ENCODE measurements at regions not wholly inside any gene's neighbourhood (a gene's known extent, or its start where the extent isn't known, plus 50 kb on each side); places are given as distances from the start of the nearest gene placed in this dataset.

GRCh38 chr11:64457416-64458010 is 98.2 kb upstream of the SLC22A11 start:
- no peak for DNase-seq (ENCODE audit: low read depth in 2 of 2)

DNA sequence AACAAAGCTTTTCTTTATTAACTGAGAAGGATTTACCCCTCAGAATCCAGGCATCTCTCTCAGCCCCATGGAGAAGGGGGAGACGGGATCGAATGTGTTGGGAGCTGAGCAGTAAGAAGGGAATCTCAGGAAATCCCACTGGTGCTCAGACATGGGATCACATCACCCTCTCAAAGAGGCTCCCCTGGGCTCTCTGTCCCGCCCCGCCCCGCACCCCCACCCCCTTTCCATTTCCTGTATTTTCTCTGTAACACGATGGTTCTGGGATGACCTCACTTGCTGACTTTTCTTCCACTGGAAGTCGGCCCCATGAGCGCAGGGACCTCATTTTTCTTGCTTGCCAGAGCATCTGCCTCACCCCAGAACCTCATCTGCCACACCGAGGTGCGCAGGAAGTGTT is 96.7 kb upstream of the SLC22A11 start:
- DNase-seq (ENCODE audit: low read depth in 2 of 2) = no peak

DNA sequence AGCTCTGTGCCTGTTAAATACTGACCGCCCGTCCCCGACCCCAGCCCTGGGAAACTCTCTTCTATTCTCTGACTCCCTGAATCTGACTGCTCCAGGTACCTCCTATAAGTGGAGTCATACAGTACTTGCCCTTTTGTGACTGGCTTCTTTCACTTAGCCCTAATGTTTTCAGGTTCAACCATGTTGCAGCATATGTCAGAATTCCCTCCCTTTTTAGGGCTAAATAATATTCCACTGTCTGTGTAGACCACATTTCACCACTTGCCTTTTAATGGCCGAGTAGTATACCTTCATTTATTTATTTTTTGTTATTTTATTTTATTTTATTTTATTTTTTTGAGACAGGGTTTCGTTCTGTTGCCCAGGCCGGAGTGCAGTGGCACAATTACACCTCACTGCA is 96.1 kb upstream of the SLC22A11 start:
- no peak for DNase-seq (ENCODE audit: low read depth in 2 of 2)

- no peak for DNase-seq (ENCODE audit: low read depth in 2 of 2)
These were observed 94.7 kb upstream of the SLC22A11 start for GRCh38 chr11:64461081-64461480.

DNA sequence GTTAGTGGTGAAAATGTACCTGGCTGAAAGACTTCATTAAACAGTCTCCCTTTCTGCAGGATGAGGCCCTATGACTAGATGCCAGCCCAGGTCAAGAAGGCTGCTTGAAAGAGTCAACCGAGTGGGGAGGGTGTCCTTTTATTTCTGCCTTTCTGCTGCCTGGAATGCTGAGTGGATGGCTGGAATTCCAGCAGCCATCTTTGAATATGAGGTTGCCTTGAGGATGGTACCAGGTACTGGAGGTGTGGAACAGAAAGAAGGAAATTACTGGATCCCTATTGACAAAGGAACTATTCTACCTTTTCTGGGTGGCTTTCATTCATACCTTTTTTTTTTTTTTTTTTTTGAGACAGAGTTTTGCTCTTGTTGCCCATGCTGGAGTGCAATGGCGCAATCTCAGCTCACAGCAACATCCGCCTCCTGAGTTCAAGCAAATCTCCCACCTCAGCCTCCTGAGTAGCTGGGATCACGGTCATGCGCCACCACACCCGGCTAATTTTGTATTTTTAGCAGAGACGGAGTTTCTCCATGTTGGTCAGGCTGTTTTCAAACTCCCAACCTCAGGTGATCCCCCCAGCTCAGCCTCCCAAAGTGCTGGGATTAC is 89.5 kb upstream of the SLC22A11 start:
- no peak for DNase-seq (ENCODE audit: low read depth in 2 of 2)

GRCh38 chr11:64469288-64469687 is 86.5 kb upstream of the SLC22A11 start:
- DNase-seq (ENCODE audit: low read depth in 2 of 2) = no peak

DNA sequence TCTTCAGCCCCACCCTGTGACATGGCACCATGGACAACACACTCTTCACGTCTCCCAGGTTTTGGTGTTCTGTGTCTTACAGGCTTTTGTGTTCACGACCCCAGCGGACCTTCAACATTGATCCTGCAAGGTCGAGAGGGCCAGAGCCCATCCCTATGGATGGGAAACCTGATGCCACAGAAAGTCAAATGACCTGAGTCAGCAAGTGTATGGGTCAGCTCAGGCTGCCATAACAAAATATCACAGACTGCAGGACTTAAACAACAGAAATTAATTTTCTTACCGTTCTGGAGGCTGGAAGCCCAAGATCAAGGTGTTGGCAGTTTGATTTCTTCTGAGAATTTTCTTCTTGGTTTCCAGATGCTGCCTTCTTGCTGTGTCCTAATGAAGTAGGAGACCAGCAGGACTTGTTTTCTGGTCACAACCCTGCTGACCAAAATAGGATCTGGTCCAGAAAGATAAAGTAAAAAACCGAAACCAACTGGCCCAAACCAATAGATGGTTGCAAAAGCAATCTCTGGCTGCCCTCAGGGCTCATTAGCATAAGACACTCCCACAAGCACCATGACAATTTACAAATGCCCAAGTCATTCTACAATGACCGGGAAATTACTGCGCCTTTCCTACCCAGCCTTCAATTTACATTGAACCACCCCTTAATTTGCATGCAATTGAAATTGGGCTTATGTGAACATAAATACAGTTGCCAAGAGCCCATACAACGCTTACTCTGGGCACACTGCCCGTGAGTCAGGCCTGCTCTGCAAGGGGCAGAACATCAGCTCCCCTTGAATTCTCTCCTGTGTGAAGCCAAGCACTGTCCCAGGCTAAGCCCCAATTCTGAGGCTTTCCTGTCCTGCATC is 82.9 kb upstream of the SLC22A11 start:
- DNase-seq (ENCODE audit: low read depth in 2 of 2) = no peak

- no peak for DNase-seq (ENCODE audit: low read depth in 2 of 2)
These were observed 81.1 kb upstream of the SLC22A11 start for GRCh38 chr11:64474680-64475079.

- DNase-seq (ENCODE audit: low read depth in 2 of 2) = no peak
These were observed 80.6 kb upstream of the SLC22A11 start for GRCh38 chr11:64475145-64475544.

GRCh38 chr11:64476881-64477280 is 78.9 kb upstream of the SLC22A11 start:
- DNase-seq (ENCODE audit: low read depth in 2 of 2) = no peak

GRCh38 chr11:64477675-64478074 is 78.1 kb upstream of the SLC22A11 start:
- DNase-seq (ENCODE audit: low read depth in 2 of 2) = no peak

DNA sequence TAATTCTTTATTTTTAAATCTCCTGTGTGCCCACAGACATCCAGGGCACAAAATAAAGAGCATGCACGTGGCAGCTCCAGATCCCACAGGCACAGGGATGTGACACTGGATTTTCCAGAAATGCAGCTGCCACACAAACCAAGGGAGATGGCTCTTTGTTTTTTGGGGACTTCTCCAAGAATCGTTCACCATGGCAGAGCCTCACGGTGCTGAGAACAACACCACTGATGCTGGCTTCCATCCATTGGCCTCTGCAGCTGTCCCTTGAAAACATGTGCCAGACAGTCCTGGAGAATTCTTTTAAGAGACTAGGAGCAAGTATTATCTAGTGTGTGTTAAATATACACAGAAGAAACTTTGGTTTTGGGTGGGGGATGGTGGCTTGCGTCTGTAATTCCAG is 73.2 kb upstream of the SLC22A11 start:
- DNase-seq (ENCODE audit: low read depth in 2 of 2) = no peak

- DNase-seq (ENCODE audit: low read depth in 2 of 2) = no peak
These were observed 71.3 kb upstream of the SLC22A11 start for GRCh38 chr11:64484191-64485022.

DNA sequence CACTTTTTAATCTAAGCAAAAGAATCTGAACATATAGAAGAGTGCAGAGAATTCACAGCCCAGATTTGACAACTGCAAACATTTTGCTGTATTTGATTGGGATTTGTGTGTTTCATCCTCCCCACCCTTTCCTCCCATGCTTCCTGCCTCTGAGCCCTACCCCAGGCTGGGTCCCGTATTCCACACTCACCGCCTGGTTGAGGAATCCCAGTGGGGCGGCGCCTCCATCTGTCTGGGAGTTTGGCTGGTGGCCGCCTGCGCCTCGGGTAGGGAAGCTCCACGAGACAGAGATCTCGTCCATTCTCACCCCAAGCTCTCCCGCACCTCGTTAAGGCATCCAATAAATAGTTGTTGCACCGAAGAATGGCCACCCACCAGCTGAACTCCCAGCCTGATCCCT is 70.7 kb upstream of the SLC22A11 start:
- DNase-seq (ENCODE audit: low read depth in 2 of 2) = no peak

- peak; percentile 10 to 27 for DNase-seq (ENCODE audit: low read depth in 2 of 2)
These were observed 65.8 kb upstream of the SLC22A11 start for GRCh38 chr11:64489831-64490441.

DNA sequence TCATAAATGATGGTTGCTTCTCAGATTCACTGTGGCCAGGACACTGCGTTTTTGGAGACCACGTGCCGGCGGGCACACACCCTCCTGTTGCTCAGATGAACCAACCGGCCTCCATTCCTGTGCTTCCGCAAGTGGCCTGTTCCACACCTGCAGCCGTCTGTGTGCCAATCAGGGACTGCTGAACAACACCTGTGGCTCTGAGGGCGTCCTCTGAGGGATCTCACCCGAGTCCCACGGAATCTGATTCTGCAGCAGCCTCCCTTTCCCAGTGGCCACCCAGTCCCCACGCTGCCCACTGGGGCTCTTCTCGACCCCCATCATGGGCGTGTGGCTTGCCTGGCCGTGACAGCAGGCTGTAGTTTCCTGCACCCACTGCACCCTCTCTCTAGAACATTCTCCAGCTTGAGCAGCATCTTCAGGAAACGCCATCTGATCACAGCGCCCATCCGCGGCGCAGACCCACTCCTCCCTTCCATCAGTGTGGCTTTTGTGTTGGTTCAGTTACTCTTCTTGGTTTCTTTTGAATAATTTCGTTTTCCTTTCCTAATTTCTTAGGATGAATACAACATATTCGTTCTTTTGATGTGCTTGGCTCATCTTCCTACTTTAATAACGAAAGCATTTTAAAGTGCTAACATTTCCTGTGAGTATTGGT is 65.1 kb upstream of the SLC22A11 start:
- no peak for DNase-seq (ENCODE audit: low read depth in 2 of 2)

- DNase-seq (ENCODE audit: low read depth in 2 of 2) = no peak
These were observed 63.2 kb upstream of the SLC22A11 start for GRCh38 chr11:64492561-64492960.

DNA sequence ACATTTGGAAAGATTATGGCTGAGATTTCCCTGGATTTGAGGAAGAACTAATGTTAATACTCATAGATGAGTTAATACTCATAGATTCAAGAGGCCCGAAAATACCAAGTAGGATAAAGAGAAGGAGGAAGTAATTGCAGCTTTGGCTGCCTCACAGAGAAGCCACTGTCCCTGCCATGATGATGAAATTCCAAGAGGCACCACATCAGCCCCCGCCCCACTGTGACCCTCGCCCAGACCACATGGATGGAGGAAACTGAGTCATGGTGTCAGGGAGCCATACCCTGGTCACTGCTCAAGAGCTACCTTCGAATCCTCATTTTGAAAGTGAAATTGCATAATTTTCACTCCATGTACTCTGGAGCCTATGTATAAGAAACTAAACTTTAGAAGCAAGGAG is 57.6 kb upstream of the SLC22A11 start:
- DNase-seq (ENCODE audit: low read depth in 2 of 2) = no peak

- DNase-seq (ENCODE audit: low read depth in 2 of 2) = no peak
These were observed 56.3 kb upstream of the SLC22A11 start for GRCh38 chr11:64499261-64500004.
